Right lobe of liver (tissue), 6 donors: ENCODE measurements at regions not wholly inside any gene's neighbourhood (a gene's known extent, or its start where the extent isn't known, plus 50 kb on each side); places are given as distances from the start of the nearest gene placed in this dataset.

ENCODE experiments used
- ATAC-seq, 4 donors: fragments of 200-7000 bp; cut with Tn5 transposase; one replicate each; pipeline ENCODE4 v1.9.1; 2020; ENCODE audit warnings: mild to moderate bottlenecking in 4 of 4, moderate library complexity in 4 of 4
- DNase-seq, 3 donors: peaks; one replicate each; pipeline ENCODE4 v3.0.0-alpha.2; 2020
- H3K27ac ChIP-seq, 3 donors: fragments of 200-600 bp; one replicate each; pipeline ENCODE4 v1.8.0; 2022
- H3K27me3 ChIP-seq, 2 donors: fragments of 200-600 bp; one replicate each; pipeline ENCODE4 v1.8.0; 2022
- H3K36me3 ChIP-seq, 4 donors: fragments of 200-600 bp; sonication (generic) in 1 of 4; one replicate each; pipeline versions ENCODE4 v1.5.1 to v1.8.0; 2017 to 2022; ENCODE audit warnings: control low read depth in 1 of 4
- H3K4me1 ChIP-seq, 4 donors: fragments of 200-600 bp; sonication (generic) in 1 of 4; one replicate each; pipeline versions ENCODE4 v1.5.1 to v1.8.0; 2017 to 2022; ENCODE audit warnings: control low read depth in 1 of 4
- H3K4me3 ChIP-seq, 3 donors: fragments of 200-600 bp; one replicate each; pipeline ENCODE4 v1.8.0; 2022
- H3K9me3 ChIP-seq, 4 donors: fragments of 200-600 bp; sonication (generic) in 1 of 4; one replicate each; pipeline versions ENCODE4 v1.5.1 to v1.8.0; 2017 to 2022; ENCODE audit warnings: control low read depth in 1 of 4
- POLR2A ChIP-seq: fragments of 450-650 bp; IDR thresholded peaks from one replicate; pipeline ENCODE4 v1.6.1; 2017; ENCODE audit warnings: antibody characterized with exemption, mild to moderate bottlenecking
- WGBS: methylation state at CpG from one replicate; pipeline ENCODE4 v1.1.6; 2018; ENCODE audit warnings: low coverage, low lambda C conversion rate; ENCODE audit not compliant: insufficient coverage; ENCODE audit errors: missing lambda C conversion rate; 5-methylcytosine and 5-hydroxymethylcytosine counted together
- intact Hi-C, 2 donors: fragments of 100-400 bp; cut with DNase I; formaldehyde crosslinking; loops; one replicate each; pipeline versions ENCODE4 v1.11.2 to v1.14.1; 2022
- TF ChIP-seq, protein P1 (sequence below), 4 donors: fragments of 200-600 bp in 3 of 4; fragments of 450-650 bp in 1 of 4; IDR thresholded peaks; one replicate each; pipeline versions ENCODE4 v1.5.1 to v1.8.0; 2016 to 2022; ENCODE audit warnings: antibody characterized with exemption in 4 of 4, mild to moderate bottlenecking in 2 of 4
- donor health status: DM: no; HTN: yes; CAD: no.
- donor health status: DM: no; HTN: no; CAD: no.
- donor health status: DM: no; HTN: no; CAD: no.
- donor health status: DM: no; HTN: yes; CAD: no.
- donor health status: DM: no; HTN: yes; CAD: no.

DNA sequence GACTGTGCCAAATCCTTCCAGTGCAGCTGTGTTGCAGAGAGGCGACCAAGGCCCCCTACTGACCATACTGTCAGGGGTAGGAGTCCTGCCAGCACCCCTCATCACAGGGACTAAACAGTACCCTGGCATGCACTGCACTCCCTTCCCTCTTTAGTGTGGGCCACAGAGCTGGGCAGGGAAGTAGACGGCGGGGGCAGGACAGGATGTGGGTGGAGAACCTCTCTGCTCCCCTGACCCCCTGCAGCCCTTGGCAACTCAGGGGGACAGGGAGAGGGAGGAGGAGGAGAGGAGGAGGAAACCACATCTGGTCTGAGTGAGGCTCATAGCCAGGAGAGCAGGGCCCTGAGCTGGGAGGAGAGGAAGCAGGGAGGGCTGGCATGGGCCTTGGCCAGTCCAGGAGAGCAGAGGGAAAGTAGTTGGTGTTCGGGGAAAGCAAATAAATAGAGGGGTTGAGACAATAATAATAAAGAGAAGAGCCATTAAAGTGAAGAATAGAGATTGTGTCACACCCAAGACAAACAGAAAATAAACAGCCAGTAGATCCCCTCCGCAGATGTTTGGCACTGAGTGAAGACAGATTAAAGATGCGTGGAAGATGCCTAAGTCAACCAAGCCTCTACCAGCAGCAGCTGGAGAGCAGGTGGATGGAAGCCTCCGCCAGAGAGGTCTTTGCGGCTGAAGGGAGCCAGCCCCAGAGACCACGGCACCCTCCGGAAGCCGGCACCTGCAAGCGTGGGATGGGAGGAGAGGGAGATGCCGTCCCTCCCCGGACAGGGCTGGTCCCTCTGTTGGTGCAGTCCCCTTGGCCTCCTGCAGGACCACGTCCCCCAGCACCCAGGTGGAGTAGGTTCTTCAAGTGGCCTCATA is 61.5 kb downstream of the RPUSD4 start:
- DNase-seq (peak in 1 of 3 donors; percentile 39), ATAC-seq (no peak)
- 55% methylated on average over 5 of the region's 15 CpGs for WGBS
- Histone ChIP-seq H3K27me3 (no peaks in the 10 kb centered on the region), H3K36me3 (no peaks in the 10 kb centered on the region), H3K27ac (no peak overlapping the region), H3K4me3 (no peak overlapping the region), H3K4me1 (peaks cover 0 to 21% (median 9%) of the 10 kb centered on the region in 4 donors), H3K9me3 (no peaks in the 10 kb centered on the region)
- intact Hi-C loops = no loop called here
- TF ChIP-seq, protein P1, sequence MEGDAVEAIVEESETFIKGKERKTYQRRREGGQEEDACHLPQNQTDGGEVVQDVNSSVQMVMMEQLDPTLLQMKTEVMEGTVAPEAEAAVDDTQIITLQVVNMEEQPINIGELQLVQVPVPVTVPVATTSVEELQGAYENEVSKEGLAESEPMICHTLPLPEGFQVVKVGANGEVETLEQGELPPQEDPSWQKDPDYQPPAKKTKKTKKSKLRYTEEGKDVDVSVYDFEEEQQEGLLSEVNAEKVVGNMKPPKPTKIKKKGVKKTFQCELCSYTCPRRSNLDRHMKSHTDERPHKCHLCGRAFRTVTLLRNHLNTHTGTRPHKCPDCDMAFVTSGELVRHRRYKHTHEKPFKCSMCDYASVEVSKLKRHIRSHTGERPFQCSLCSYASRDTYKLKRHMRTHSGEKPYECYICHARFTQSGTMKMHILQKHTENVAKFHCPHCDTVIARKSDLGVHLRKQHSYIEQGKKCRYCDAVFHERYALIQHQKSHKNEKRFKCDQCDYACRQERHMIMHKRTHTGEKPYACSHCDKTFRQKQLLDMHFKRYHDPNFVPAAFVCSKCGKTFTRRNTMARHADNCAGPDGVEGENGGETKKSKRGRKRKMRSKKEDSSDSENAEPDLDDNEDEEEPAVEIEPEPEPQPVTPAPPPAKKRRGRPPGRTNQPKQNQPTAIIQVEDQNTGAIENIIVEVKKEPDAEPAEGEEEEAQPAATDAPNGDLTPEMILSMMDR (IDR thresholded peaks at IDR 0.05) = no peak
- no peak for TF ChIP-seq POLR2A

DNA sequence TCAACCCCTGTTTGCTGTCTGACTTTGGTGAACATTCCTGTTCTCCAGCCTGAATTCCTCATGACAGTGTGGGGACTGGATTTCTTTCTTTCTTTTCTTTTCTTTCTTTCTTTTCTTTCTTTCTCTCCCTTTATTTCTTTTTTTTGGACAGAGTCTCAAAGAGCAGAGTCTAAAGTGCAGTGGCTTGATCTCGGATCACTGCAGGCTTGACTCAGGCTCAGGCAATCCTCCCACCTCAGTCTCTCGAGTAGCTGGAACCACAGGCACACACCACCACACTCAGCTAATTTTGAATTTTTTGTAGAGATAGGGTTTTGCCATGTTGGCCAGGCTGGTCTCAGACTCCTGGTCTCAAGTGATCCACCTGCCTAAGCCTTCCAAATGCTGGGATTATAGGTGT is 63.1 kb downstream of the RPUSD4 start:
- Histone ChIP-seq H3K9me3 (no peaks in the 10 kb centered on the region), H3K27me3 (no peaks in the 10 kb centered on the region), H3K4me3 (no peak overlapping the region), H3K4me1 (peaks cover 0 to 21% (median 9%) of the 10 kb centered on the region in 4 donors), H3K36me3 (no peaks in the 10 kb centered on the region), H3K27ac (peak overlapping the region in 2 of 3 donors; percentile 31 to 60)
- DNase-seq = peak in 1 of 3 donors; percentile 31
- intact Hi-C loops = no loop called here
- WGBS = 17% methylated on average over 2 of the region's 2 CpGs
- TF ChIP-seq POLR2A = no peak
- TF ChIP-seq, protein P1 (IDR thresholded peaks at IDR 0.05) = no peak
- peak; percentile 8 to 69 (median 57) for ATAC-seq

DNA sequence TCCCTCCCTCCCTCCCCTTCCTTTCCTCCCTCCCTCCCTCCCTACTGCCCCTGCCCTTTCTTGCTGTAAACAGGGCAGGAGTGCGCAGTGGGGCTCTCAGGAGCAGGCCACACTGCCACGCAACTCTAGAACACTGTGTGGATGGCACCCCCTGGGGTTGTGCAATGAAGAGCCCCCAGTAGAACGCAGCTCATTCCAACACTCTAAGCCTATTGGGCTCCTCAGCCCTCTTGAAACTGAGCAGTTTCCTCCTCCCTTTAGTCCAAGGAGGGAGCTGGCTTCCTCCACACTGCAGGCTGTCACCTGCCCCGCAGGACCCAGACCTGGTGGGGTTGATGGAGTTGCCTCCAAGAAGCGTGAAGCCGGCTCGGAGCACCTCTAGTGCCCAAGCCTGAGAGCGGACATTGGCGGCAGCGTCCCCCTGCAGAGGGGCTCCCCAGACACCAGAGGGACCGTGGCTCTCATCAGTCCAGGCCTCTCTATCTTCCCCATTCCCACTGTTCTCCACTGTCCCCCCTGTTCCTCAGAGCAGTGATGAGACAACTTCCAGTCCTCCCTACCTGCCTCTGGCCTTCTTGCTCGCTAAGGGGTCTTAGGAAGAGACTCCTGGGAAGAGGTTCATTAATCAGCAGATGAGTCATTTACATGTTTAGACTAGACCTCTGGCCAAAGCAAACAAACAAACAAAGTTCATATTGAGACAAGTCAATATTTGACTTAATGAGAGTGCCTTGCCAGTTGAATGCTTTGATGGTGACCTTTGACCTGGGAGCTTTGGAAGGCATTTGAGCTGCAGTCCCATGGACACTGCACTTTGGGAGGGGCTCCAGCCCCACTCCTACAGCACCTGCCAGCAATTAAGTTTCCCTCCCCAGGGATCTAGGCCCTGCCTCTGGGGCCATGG is 64.0 kb downstream of the RPUSD4 start:
- WGBS = 77% methylated on average over 6 of the region's 12 CpGs

More for the DNA sequence above, 64.0 kb downstream of the RPUSD4 start:
- ATAC-seq = peak; percentile 82 to 94 (median 90)
- peaks cover 0 to 21% (median 9%) of the 10 kb centered on the region in 4 donors for H3K4me1 ChIP-seq
- no peaks in the 10 kb centered on the region for H3K27me3 ChIP-seq
- TF ChIP-seq, protein P1 (IDR thresholded peaks at IDR 0.05) = no peak
- no peak for TF ChIP-seq POLR2A
- peak overlapping the region in 2 of 3 donors; percentile 31 to 60 for H3K27ac ChIP-seq
- no peaks in the 10 kb centered on the region for H3K9me3 ChIP-seq
- intact Hi-C loops = no loop called here
- H3K4me3 ChIP-seq = no peak overlapping the region
- peak in 2 of 3 donors; percentile 65 to 78 for DNase-seq
- H3K36me3 ChIP-seq = no peaks in the 10 kb centered on the region
